Endothelial cell of umbilical vein (primary cell): ENCODE measurements at regions not wholly inside any gene's neighbourhood (a gene's known extent, or its start where the extent isn't known, plus 50 kb on each side); places are given as distances from the start of the nearest gene placed in this dataset.

Experiments
- BruUV-seq: library from RNA; stranded (reverse); fragments of 400-500 nt; replicated peaks from 2 replicates; lab custom pipeline; 2021; lab: Mats Ljungman, UMichigan
- CTCF ChIA-PET: fragments of 300-600, 350-600 bp; sonication (Branson Sonifier 250); formaldehyde crosslinking; loops from one replicate; lab custom pipeline; 2021; ENCODE audit warnings: antibody characterized with exemption, inconsistent platforms; lab: Charles Lee
- POLR2A ChIA-PET: fragments of 300-600, 350-600 bp; sonication (Branson Sonifier 250); formaldehyde crosslinking; loops from one replicate; lab custom pipeline; 2021; ENCODE audit warnings: antibody characterized with exemption, inconsistent platforms; lab: Charles Lee
- DNase-seq: peaks from one replicate; pipeline ENCODE4 v3.0.0-alpha.2; 2011; ENCODE audit warnings: low read depth, low spot score
- FAIRE-seq: peaks from 2 replicates; lab custom pipeline; 2011; peaks lifted over from hg19 to GRCh38; lab: Jason Lieb, UNC
- H2AFZ ChIP-seq: 2 replicates; pipeline ENCODE4 v1.6.0; 2012; ENCODE audit warnings: low read depth, low read length, control low read depth, inconsistent platforms
- H3K27ac ChIP-seq: 2 replicates; pipeline ENCODE4 v1.5.1; 2011; ENCODE audit warnings: low read depth, mild to moderate bottlenecking, control low read depth, low read length, moderate library complexity; ENCODE audit not compliant: insufficient read depth
- H3K27me3 ChIP-seq, 2 experiments: 2 replicates each; pipeline versions ENCODE4 v1.6.0 to v1.6.1; 2011; ENCODE audit warnings: low read length in 2 of 2, mixed read lengths in 1 of 2; ENCODE audit not compliant: control insufficient read depth in 2 of 2, insufficient read depth in 2 of 2
- H3K36me3 ChIP-seq, 2 experiments: 2 replicates in 1 of 2; 3 replicates in 1 of 2; pipeline ENCODE4 v1.5.1; 2011; ENCODE audit warnings: low read length in 2 of 2, mild to moderate bottlenecking in 1 of 2, moderate library complexity in 1 of 2; ENCODE audit not compliant: control insufficient read depth in 2 of 2, insufficient read depth in 2 of 2; ENCODE audit errors: extremely low read depth in 1 of 2
- H3K4me1 ChIP-seq: 3 replicates; pipeline ENCODE4 v1.5.1; 2011; ENCODE audit warnings: mild to moderate bottlenecking, low read length; ENCODE audit not compliant: control insufficient read depth, insufficient read depth; ENCODE audit errors: extremely low read depth
- H3K4me2 ChIP-seq: 2 replicates; pipeline ENCODE4 v1.6.1; 2011; ENCODE audit warnings: low read length, control low read depth, mixed read lengths; ENCODE audit not compliant: insufficient read depth
- H3K4me3 ChIP-seq, 3 experiments: fragments of 200-600 bp in 1 of 3; sonication (generic), shearing (Covaris generic) in 1 of 3; replicated peaks in 1 of 3; 2 replicates each; pipeline ENCODE4 v1.5.1; 2011 to 2016; ENCODE audit warnings: control low read depth in 3 of 3, low read length in 3 of 3, mild to moderate bottlenecking in 2 of 3, inconsistent platforms in 1 of 3, low read depth in 1 of 3, moderate library complexity in 1 of 3; ENCODE audit not compliant: insufficient read depth in 1 of 3
- H3K79me2 ChIP-seq: 2 replicates; pipeline ENCODE4 v1.6.0; 2012; ENCODE audit warnings: low read length, inconsistent platforms; ENCODE audit not compliant: control insufficient read depth, insufficient read depth
- H3K9ac ChIP-seq: replicated peaks from 2 replicates; pipeline ENCODE3; 2011; ENCODE audit warnings: low read length, control low read depth; ENCODE audit not compliant: insufficient read depth; ENCODE audit errors: extremely low read depth
- H3K9me1 ChIP-seq: replicated peaks from 3 replicates; pipeline ENCODE4 v1.6.0; 2011; ENCODE audit warnings: mild to moderate bottlenecking, low read length; ENCODE audit not compliant: control insufficient read depth, insufficient read depth; ENCODE audit errors: extremely low read depth
- H3K9me3 ChIP-seq: replicated peaks from 2 replicates; pipeline ENCODE4 v1.5.1; 2012; ENCODE audit warnings: low read length, inconsistent platforms; ENCODE audit not compliant: control insufficient read depth, insufficient read depth
- H4K20me1 ChIP-seq: replicated peaks from 2 replicates; pipeline ENCODE3; 2011; ENCODE audit warnings: mild to moderate bottlenecking, low read length; ENCODE audit not compliant: control insufficient read depth, insufficient read depth; ENCODE audit errors: extremely low read depth
- EZH2 ChIP-seq: IDR thresholded peaks from 2 replicates; pipeline ENCODE4 v1.6.1; 2012; ENCODE audit warnings: borderline replicate concordance, low read depth, mild to moderate bottlenecking, moderate library complexity, low read length, inconsistent platforms; ENCODE audit not compliant: severe bottlenecking
- FOS ChIP-seq: IDR thresholded peaks from 2 replicates; pipeline ENCODE4 v1.6.1; 2011; ENCODE audit warnings: mild to moderate bottlenecking, low read length, moderate library complexity, borderline replicate concordance; ENCODE audit not compliant: insufficient read depth
- GATA2 ChIP-seq: IDR thresholded peaks from 2 replicates; pipeline ENCODE4 v1.7.0; 2011; ENCODE audit warnings: low read depth, mild to moderate bottlenecking, moderate library complexity, mixed read lengths, low read length; ENCODE audit not compliant: insufficient read length, insufficient read depth
- JUN ChIP-seq: IDR thresholded peaks from 2 replicates; pipeline ENCODE4 v1.6.1; 2011; ENCODE audit warnings: borderline replicate concordance, low read depth; ENCODE audit not compliant: insufficient read length, insufficient read depth
- MYC ChIP-seq: IDR thresholded peaks from one replicate; pipeline ENCODE4 v1.6.1; 2011; ENCODE audit warnings: mild to moderate bottlenecking, low read depth, low read length
- POLR2A ChIP-seq: IDR thresholded peaks from 2 replicates; pipeline ENCODE4 v1.6.1; 2012; ENCODE audit warnings: low read depth, mild to moderate bottlenecking, control low read depth, low read length
- POLR2AphosphoS5 ChIP-seq: IDR thresholded peaks from 2 replicates; pipeline ENCODE4 v1.6.1; 2012; ENCODE audit warnings: low read depth, mild to moderate bottlenecking, control low read depth, low read length, moderate library complexity; ENCODE audit not compliant: insufficient read depth
- dilution Hi-C: fragments of 300-500 bp; cut with MboI; formaldehyde crosslinking; loops from one replicate; pipeline ENCODE4 v1.15.0; 2019; ENCODE audit warnings: low sequenced_read_pairs; ENCODE audit not compliant: extremely low pct_ligation_motif_present
- intact Hi-C: fragments of 100-400 bp; cut with micrococcal nuclease; formaldehyde crosslinking; loops from one replicate; pipeline ENCODE4 v1.10.0; 2022
- TF ChIP-seq, protein P1 (sequence below), 2 donors: IDR thresholded peaks; 1 replicate in 1 of 2; 2 replicates in 1 of 2; pipeline ENCODE4 v1.5.1; 2011; ENCODE audit warnings: low read length in 2 of 2, mild to moderate bottlenecking in 2 of 2, moderate library complexity in 2 of 2, control low read depth in 1 of 2, inconsistent platforms in 1 of 2, low read depth in 1 of 2; ENCODE audit not compliant: insufficient read depth in 1 of 2; ENCODE audit errors: extremely low read depth in 1 of 2
- TF ChIP-seq, protein P2 (sequence below): IDR thresholded peaks from 2 replicates; pipeline ENCODE4 v1.6.1; 2011; ENCODE audit not compliant: insufficient read depth, insufficient read length

DNA sequence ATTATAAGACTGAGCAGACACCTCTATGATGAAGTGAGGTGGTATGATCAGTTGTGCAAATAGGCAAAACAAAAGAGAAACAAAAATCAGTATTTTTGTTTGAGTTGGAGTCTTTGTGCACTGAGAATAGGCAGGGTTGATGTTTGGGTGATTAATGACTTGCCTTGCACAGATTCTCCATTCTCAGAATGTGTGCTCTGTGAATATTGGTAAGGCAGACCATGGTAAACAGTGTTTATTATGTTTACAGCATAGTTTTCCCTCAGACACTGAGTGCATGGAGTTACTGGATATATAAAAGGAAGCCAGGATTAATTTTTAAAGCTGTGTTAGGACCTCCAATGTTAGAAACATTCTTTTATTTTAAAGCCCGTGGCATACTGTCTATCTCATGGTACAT is 240.2 kb upstream of the MAGEB16 start:
- POLR2A ChIA-PET: no interaction called here
- H3K4me1 ChIP-seq: no peaks in the 10 kb centered on the region
- H3K9me3 ChIP-seq: no peaks in the 10 kb centered on the region
- FAIRE-seq: no peak
- no TSS peak for BruUV-seq
- dilution Hi-C loops (no loop called here), intact Hi-C loops (no loop called here)
- H3K27me3 ChIP-seq: no peaks in the 10 kb centered on the region
- H3K79me2 ChIP-seq: no peaks in the 10 kb centered on the region
- H4K20me1 ChIP-seq: no peaks in the 10 kb centered on the region
- TF ChIP-seq, protein P1, sequence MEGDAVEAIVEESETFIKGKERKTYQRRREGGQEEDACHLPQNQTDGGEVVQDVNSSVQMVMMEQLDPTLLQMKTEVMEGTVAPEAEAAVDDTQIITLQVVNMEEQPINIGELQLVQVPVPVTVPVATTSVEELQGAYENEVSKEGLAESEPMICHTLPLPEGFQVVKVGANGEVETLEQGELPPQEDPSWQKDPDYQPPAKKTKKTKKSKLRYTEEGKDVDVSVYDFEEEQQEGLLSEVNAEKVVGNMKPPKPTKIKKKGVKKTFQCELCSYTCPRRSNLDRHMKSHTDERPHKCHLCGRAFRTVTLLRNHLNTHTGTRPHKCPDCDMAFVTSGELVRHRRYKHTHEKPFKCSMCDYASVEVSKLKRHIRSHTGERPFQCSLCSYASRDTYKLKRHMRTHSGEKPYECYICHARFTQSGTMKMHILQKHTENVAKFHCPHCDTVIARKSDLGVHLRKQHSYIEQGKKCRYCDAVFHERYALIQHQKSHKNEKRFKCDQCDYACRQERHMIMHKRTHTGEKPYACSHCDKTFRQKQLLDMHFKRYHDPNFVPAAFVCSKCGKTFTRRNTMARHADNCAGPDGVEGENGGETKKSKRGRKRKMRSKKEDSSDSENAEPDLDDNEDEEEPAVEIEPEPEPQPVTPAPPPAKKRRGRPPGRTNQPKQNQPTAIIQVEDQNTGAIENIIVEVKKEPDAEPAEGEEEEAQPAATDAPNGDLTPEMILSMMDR (IDR thresholded peaks at IDR 0.05; ENCODE audit: extremely low read depth in 1 of 2, insufficient read depth in 1 of 2, low read depth in 1 of 2, low read length in 2 of 2): no peak
- no peak for TF ChIP-seq MYC
- no peak for TF ChIP-seq JUN
- TF ChIP-seq POLR2AphosphoS5: no peak
- TF ChIP-seq FOS: no peak
- no peak for TF ChIP-seq EZH2
- no peak for TF ChIP-seq GATA2
- no peaks in the 10 kb centered on the region for H3K36me3 ChIP-seq
- H3K9ac ChIP-seq: no peak overlapping the region
- no peak overlapping the region for H3K4me3 ChIP-seq
- H3K27ac ChIP-seq: no peak overlapping the region
- no peak overlapping the region for H3K4me2 ChIP-seq
- no peak for DNase-seq
- CTCF ChIA-PET: no interaction called here
- no peaks in the 10 kb centered on the region for H3K9me1 ChIP-seq
- H2AFZ ChIP-seq: no peak overlapping the region

DNA sequence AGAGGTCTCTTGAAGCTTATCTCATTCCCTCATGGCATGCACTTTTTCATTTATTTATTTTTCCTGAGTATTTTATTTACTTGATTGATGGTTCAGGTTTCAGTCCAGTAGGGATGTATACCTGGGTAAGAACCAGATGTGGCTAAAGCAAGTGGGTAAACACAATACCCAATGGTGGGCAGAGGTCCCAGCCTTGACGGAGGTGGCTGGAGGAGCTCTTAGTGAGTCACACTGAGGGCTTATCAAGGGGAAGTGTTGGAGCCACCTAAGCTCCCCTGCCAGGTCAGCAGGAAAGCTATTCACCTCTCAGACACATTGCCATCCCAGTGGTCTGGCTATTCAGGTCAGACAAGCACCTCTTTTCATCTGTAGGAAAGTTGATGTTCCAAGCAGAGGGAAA is 236.2 kb upstream of the MAGEB16 start:
- ChIA-PET CTCF (no interaction called here), POLR2A (no interaction called here)
- no peaks in the 10 kb centered on the region for H3K79me2 ChIP-seq
- no peaks in the 10 kb centered on the region for H3K4me1 ChIP-seq
- no TSS peak for BruUV-seq
- H3K4me2 ChIP-seq: no peak overlapping the region
- no peaks in the 10 kb centered on the region for H3K9me1 ChIP-seq
- H2AFZ ChIP-seq: no peak overlapping the region
- intact Hi-C loops: no loop called here
- no peak for DNase-seq
- TF ChIP-seq JUN: no peak
- TF ChIP-seq, protein P2, sequence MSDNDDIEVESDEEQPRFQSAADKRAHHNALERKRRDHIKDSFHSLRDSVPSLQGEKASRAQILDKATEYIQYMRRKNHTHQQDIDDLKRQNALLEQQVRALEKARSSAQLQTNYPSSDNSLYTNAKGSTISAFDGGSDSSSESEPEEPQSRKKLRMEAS: no peak
- TF ChIP-seq, protein P1 (IDR thresholded peaks at IDR 0.05; ENCODE audit: extremely low read depth in 1 of 2, insufficient read depth in 1 of 2, low read depth in 1 of 2, low read length in 2 of 2): no peak
- no peak for TF ChIP-seq EZH2
- TF ChIP-seq GATA2: no peak
- TF ChIP-seq FOS: no peak
- TF ChIP-seq MYC: no peak
- TF ChIP-seq POLR2AphosphoS5: no peak
- TF ChIP-seq POLR2A: no peak
- H3K9me3 ChIP-seq: no peaks in the 10 kb centered on the region
- no peaks in the 10 kb centered on the region for H4K20me1 ChIP-seq
- H3K27me3 ChIP-seq: no peaks in the 10 kb centered on the region
- no peak overlapping the region for H3K4me3 ChIP-seq
- no peaks in the 10 kb centered on the region for H3K36me3 ChIP-seq
- no peak overlapping the region for H3K9ac ChIP-seq
- dilution Hi-C loops: no loop called here
- no peak for FAIRE-seq
- H3K27ac ChIP-seq: no peak overlapping the region
